Left renal pelvis (tissue), 4 donors: ENCODE measurements at regions not wholly inside any gene's neighbourhood (a gene's known extent, or its start where the extent isn't known, plus 50 kb on each side); places are given as distances from the start of the nearest gene placed in this dataset.
"Not testable (repeated sequence)": the region's sequence is repeated elsewhere in the genome, so short reads cannot be mapped to it uniquely, and the experiment has no call there.

Source experiments
- DNase-seq, 4 donors: peaks; one replicate each; pipeline ENCODE4 v3.0.0-alpha.2; 2013; ENCODE audit warnings: low read depth in 4 of 4, low spot score in 3 of 4

DNA sequence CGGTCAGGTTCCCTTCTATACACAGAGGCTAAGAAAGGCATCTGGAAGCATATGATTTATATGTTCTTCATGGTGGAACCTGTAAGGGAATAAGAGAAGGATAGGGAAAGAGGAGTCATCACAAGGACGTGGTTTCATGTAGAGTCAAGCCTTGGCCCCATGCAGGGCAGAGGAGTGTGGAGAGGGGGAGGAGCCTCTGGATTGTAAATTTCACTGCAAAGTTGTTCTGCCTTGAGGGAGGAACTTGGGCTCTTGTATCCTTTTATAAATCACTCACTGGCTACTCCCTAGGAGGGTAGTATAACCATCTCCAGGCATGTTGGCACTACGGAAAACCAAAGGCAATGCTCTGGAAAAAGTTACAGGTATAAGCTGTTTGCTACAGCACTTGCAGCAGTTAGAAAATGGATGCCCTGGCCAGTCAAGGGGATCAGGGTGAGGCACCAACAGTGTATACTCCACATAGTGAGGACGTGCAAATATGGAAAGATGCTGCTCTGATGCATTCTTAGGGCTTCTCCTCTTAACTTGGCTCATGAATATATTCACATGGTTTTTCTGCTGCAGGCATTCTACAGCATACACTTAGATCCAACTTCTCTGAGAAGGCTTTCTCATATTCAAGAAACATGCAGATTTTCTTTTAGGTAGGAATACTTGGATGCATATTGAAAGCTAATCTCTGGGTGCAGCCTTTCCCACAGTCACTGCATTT, 60.3 kb upstream of the ZNF81 start:
- peak in 1 of 4 donors; percentile 7 for DNase-seq

GRCh38 chrX:47772764-47773163, 63.9 kb upstream of the ZNF81 start:
- DNase-seq: no peak

DNA sequence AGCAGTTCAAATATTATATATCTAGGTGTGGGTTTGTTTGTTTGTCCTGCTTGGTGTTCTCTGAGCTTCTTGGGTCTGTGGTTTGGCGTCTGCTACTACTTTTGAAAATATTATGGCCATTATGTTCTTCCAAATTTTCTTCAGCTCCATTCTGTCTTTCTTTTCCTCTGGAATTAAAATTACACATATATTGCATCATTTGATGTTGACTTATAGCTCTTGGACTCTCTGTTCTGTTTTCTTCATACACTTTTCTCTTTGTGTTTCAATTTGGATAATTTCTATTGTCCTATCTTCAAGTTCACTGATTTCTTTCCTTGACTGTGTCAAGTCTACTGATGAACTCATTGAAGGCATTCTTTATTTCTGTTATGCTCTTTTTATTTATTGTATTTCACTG, 65.2 kb upstream of the ZNF81 start:
- DNase-seq: no peak

- DNase-seq: not testable (repeated sequence)
Measured at GRCh38 chrX:47762826-47763225, 73.9 kb upstream of the ZNF81 start.

- DNase-seq: no peak
Measured at GRCh38 chrX:47752685-47753084, 84.0 kb upstream of the ZNF81 start.

- no peak for DNase-seq
Measured at GRCh38 chrX:47751670-47752069, 85.0 kb upstream of the ZNF81 start.

DNA sequence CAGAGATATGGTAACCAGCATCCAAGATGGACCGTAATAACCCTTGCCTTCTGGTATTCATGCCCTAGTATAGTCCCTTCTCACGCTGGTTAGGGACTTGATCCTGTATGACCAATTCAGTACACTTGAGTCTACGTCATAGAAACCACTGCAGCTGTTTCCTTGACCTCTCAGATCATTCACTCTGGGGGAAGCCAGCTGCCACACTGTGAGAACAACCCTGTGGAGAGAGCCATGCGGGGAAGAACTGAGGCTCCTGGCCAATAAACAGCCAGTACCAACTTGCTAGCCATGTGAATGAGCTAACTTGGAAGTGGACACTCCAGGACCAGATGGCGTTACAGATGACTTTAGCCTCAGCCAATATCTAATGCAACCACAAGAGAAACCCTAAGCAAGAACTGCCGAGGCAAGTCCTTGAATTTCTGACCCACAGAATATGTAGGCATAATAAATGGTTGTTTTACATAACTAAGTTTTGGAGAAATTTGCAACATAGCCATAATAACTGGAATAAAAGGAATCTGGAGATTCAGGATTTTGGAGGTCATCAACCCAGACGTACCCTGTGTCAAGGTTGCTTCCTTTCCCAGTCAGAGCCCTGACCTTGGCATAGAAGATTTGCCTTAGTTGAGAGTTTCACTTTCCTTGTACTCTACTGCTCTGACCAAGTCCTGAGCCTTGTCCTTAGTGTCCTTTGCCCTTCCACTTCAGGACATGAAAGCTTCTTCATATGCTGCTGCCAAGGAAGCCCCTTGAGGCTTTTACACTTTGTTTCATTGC, 87.3 kb upstream of the ZNF81 start:
- DNase-seq: no peak

DNA sequence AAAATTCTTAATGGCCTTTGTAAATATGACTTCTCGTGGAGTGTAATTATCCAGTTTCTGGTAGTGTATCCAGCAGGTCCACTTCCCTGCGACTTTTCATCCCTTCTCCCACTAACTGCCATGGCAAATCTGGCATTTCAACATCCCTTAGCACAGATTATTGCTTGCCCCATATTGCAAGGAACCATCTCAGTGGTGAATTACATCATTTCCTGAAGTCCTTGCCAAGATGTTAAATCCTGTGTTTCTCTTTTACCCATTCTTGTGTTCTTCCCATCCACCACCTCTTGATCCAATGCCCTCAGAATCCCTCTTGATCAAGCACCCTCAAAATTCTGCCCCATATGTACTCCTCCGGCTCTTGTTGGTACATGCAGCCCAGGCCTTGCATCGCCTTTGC, 88.1 kb upstream of the ZNF81 start:
- no peak for DNase-seq

DNA sequence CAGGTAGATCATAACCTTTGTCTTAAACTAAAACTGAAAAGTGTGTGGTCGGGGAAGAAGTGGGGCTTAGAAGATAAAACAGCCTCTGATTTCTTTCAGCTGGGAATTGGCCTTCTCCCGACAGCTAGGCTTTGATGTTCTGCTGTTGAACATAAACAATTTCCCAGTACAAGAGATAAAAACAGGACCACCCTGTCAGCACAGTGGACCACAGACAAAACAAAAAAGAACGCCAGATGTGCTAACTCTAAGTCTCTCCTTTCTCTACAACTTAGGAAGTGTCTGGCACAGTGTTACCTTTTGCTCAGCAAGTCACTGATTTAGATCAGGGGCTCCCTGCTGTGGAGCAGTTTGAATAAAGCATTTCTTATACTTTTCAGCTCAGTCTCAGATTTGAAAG, 87.5 kb upstream of the UXT start:
- no peak for DNase-seq

- DNase-seq: no peak
Measured at GRCh38 chrX:47745416-47745815, 86.4 kb upstream of the UXT start.

DNA sequence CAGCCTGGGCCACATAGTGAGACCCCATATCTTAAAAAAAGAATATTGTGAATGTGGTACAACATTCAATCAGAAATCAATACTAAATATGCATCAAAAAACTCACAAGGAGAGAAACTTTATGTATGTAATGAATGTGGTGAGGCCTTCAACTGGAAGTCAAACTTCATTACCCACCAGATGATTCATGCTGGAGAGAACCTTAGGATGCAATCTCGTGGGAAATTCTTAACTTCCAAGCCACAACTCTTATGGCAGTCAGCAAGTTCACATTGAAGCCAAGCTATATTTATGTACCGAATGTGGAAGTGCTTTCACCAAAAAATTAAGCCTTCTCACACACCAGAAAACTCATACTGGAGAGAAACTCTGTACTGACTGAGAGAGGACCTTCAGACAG, 84.5 kb upstream of the UXT start:
- DNase-seq: no peak

GRCh38 chrX:47738870-47739269, 79.9 kb upstream of the UXT start:
- DNase-seq: not testable (repeated sequence)

GRCh38 chrX:47723689-47724088, 64.7 kb upstream of the UXT start:
- DNase-seq: no peak

- no peak for DNase-seq
Measured at GRCh38 chrX:47723083-47723482, 64.1 kb upstream of the UXT start.

DNA sequence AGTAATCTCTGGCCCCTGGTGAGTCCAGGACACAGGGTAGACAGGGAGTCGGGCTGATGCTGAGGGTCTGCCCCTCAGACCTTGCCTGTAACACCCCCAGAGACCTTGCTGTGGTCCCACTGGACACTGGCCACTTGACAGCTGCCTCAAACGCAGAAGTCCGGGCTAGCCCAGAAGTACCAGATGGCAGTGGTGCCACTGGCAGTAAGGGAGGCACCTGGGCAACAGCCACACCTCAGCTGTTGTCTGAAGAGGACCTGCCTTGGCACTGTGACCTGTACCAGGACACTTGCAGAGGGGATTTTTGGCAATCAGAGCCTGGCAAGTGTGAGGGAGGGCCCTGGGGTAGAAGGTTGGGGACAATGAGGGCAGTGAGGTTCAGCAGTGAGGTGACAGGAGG, 63.3 kb upstream of the UXT start:
- no peak for DNase-seq

DNA sequence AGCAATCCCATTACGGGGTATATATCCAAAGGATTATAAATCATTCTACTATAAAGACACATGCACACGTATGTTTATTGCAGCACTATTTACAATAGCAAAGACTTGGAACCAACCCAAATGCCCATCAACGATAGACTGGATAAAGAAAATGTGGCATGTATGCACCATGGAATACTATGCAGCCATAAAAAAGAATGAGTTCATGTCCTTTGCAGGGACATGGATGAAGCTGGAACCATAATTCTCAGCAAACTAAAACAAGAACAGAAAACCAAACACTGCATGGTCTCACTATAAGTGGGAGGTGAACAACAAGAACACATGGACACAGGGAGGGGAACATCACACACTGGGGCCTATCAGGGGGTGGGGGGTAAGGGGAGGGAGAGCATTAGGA, 56.1 kb upstream of the UXT start:
- not testable (repeated sequence) for DNase-seq

GRCh38 chrX:47712675-47713074, 53.7 kb upstream of the UXT start:
- DNase-seq: not testable (repeated sequence)

- DNase-seq: no peak
Measured at GRCh38 chrX:47710252-47710651, 51.3 kb upstream of the UXT start.
